Bronchial epithelial cell (primary cell): ENCODE measurements at regions not wholly inside any gene's neighbourhood (a gene's known extent, or its start where the extent isn't known, plus 50 kb on each side); places are given as distances from the start of the nearest gene placed in this dataset.

Experiments
- DNase-seq: peaks from one replicate; pipeline ENCODE4 v3.0.0-alpha.2; 2010; ENCODE audit warnings: low read depth
- FAIRE-seq: peaks from 2 replicates; lab custom pipeline; 2011; peaks lifted over from hg19 to GRCh38; lab: Jason Lieb, UNC
- H3K27me3 ChIP-seq: 2 replicates; pipeline ENCODE4 v1.5.1; 2011; ENCODE audit warnings: low read length; ENCODE audit not compliant: control insufficient read depth, insufficient read depth
- H3K36me3 ChIP-seq: 2 replicates; pipeline ENCODE4 v1.5.1; 2011; ENCODE audit warnings: low read length; ENCODE audit not compliant: control insufficient read depth, insufficient read depth
- H3K4me3 ChIP-seq: 2 replicates; pipeline ENCODE4 v1.5.1; 2011; ENCODE audit warnings: mild to moderate bottlenecking, low read depth, low read length, control low read depth
- CTCF ChIP-seq: IDR thresholded peaks from 2 replicates; pipeline ENCODE4 v1.5.1; 2011; ENCODE audit warnings: mild to moderate bottlenecking, moderate library complexity, low read length, control low read depth, inconsistent platforms; ENCODE audit not compliant: insufficient read depth, severe bottlenecking

- no peaks in the 10 kb centered on the region for H3K27me3 ChIP-seq
- H3K36me3 ChIP-seq = no peaks in the 10 kb centered on the region
- no peak for DNase-seq
- TF ChIP-seq CTCF = no peak
- FAIRE-seq = no peak
- H3K4me3 ChIP-seq = no peak overlapping the region
Observed at GRCh38 chr17:52594516-52594915, 436.0 kb upstream of the CA10 start.

- no peak for FAIRE-seq
- no peaks in the 10 kb centered on the region for H3K27me3 ChIP-seq
- DNase-seq = no peak
- no peak overlapping the region for H3K4me3 ChIP-seq
- no peaks in the 10 kb centered on the region for H3K36me3 ChIP-seq
- TF ChIP-seq CTCF = no peak
Observed at GRCh38 chr17:52546990-52547389, 388.5 kb upstream of the CA10 start.

GRCh38 chr17:52546493-52546892 is 388.0 kb upstream of the CA10 start:
- DNase-seq (no peak), FAIRE-seq (no peak)
- Histone ChIP-seq H3K27me3 (no peaks in the 10 kb centered on the region), H3K36me3 (no peaks in the 10 kb centered on the region), H3K4me3 (no peak overlapping the region)
- no peak for TF ChIP-seq CTCF

GRCh38 chr17:52537421-52537820 is 378.9 kb upstream of the CA10 start:
- Histone ChIP-seq H3K36me3 (no peaks in the 10 kb centered on the region), H3K4me3 (no peak overlapping the region), H3K27me3 (no peaks in the 10 kb centered on the region)
- no peak for FAIRE-seq
- TF ChIP-seq CTCF = no peak
- no peak for DNase-seq

GRCh38 chr17:52536489-52536888 is 378.0 kb upstream of the CA10 start:
- no peak for TF ChIP-seq CTCF
- Histone ChIP-seq H3K27me3 (no peaks in the 10 kb centered on the region), H3K4me3 (no peak overlapping the region), H3K36me3 (no peaks in the 10 kb centered on the region)
- DNase-seq (no peak), FAIRE-seq (no peak)

- FAIRE-seq (no peak), DNase-seq (no peak)
- Histone ChIP-seq H3K36me3 (no peaks in the 10 kb centered on the region), H3K4me3 (no peak overlapping the region), H3K27me3 (no peaks in the 10 kb centered on the region)
- no peak for TF ChIP-seq CTCF
Observed at GRCh38 chr17:52532373-52532772, 373.9 kb upstream of the CA10 start.
